Astrocyte of the spinal cord (primary cell): ENCODE measurements at regions not wholly inside any gene's neighbourhood (a gene's known extent, or its start where the extent isn't known, plus 50 kb on each side); places are given as distances from the start of the nearest gene placed in this dataset.
A peak's percentile ranks its signal among the peaks of the same experiment; 100 is the strongest.

ENCODE experiments used
- DNase-seq: peaks from one replicate; pipeline ENCODE4 v3.0.0; 2011; ENCODE audit warnings: low read depth, low spot score
- H3K4me3 ChIP-seq: 2 replicates; pipeline ENCODE4 v1.5.1; 2011; ENCODE audit warnings: low read depth, mild to moderate bottlenecking, low read length, moderate library complexity
- CTCF ChIP-seq: IDR thresholded peaks from 2 replicates; pipeline ENCODE4 v1.5.1; 2012; ENCODE audit warnings: low read depth, mild to moderate bottlenecking, low read length, inconsistent platforms
- in situ Hi-C: cut with HindIII; loops from 2 replicates; pipeline ENCODE4 v1.10.0; 2017; ENCODE audit warnings: low sequenced_read_pairs

GRCh38 chr18:65468881-65469280, 281.9 kb upstream of the CDH7 start:
- no peak overlapping the region for H3K4me3 ChIP-seq
- TF ChIP-seq CTCF: no peak
- in situ Hi-C loops: no loop called here
- no peak for DNase-seq

GRCh38 chr18:65464361-65464760, 286.5 kb upstream of the CDH7 start:
- no peak overlapping the region for H3K4me3 ChIP-seq
- in situ Hi-C loops: no loop called here
- TF ChIP-seq CTCF: no peak
- no peak for DNase-seq

- in situ Hi-C loops: no loop called here
- DNase-seq: no peak
- H3K4me3 ChIP-seq: no peak overlapping the region
- no peak for TF ChIP-seq CTCF
Observed at GRCh38 chr18:65459741-65460140, 291.1 kb upstream of the CDH7 start.

GRCh38 chr18:65458871-65459270, 291.9 kb upstream of the CDH7 start:
- no peak for TF ChIP-seq CTCF
- in situ Hi-C loops: no loop called here
- no peak overlapping the region for H3K4me3 ChIP-seq
- no peak for DNase-seq

GRCh38 chr18:65439188-65439587, 311.6 kb upstream of the CDH7 start:
- no peak overlapping the region for H3K4me3 ChIP-seq
- TF ChIP-seq CTCF: peak; percentile 6
- in situ Hi-C loops: no loop called here
- peak; percentile 0 for DNase-seq

GRCh38 chr18:65436430-65436829, 314.4 kb upstream of the CDH7 start:
- DNase-seq: no peak
- no peak for TF ChIP-seq CTCF
- no peak overlapping the region for H3K4me3 ChIP-seq
- in situ Hi-C loops: no loop called here

GRCh38 chr18:65435534-65435933, 315.3 kb upstream of the CDH7 start:
- in situ Hi-C loops: no loop called here
- no peak for TF ChIP-seq CTCF
- DNase-seq: no peak
- H3K4me3 ChIP-seq: no peak overlapping the region
